A673 (cell line): ENCODE measurements at regions not wholly inside any gene's neighbourhood (a gene's known extent, or its start where the extent isn't known, plus 50 kb on each side); places are given as distances from the start of the nearest gene placed in this dataset.
"Not testable (repeated sequence)": the region's sequence is repeated elsewhere in the genome, so short reads cannot be mapped to it uniquely, and the experiment has no call there.

ENCODE experiments used
- BruUV-seq: library from RNA; stranded (reverse); fragments of 400-500 nt; replicated peaks from 2 replicates; lab custom pipeline; 2021; lab: Mats Ljungman, UMichigan
- CTCF ChIA-PET: fragments of 300-600 bp; sonication (Branson Sonifier 250); formaldehyde crosslinking; loops from one replicate; lab custom pipeline; 2022; ENCODE audit warnings: antibody characterized with exemption; lab: Charles Lee
- POLR2A ChIA-PET: fragments of 300-600 bp; sonication (Branson Sonifier 250); formaldehyde crosslinking; loops from one replicate; lab custom pipeline; 2022; ENCODE audit warnings: antibody characterized with exemption; ENCODE audit not compliant: low non-redundant PET; lab: Charles Lee
- DNase-seq: peaks from one replicate; pipeline ENCODE4 v3.0.0-alpha.2; 2015; ENCODE audit warnings: low spot score
- H3K27ac ChIP-seq: fragments of 200-600 bp; sonication (generic); 2 replicates; pipeline ENCODE4 v1.5.1; 2016; ENCODE audit warnings: mixed run types, low read depth, mild to moderate bottlenecking, mixed read lengths, antibody characterized with exemption, low read length; ENCODE audit not compliant: poor library complexity, severe bottlenecking
- H3K27me3 ChIP-seq: fragments of 200-600 bp; sonication (generic); replicated peaks from 2 replicates; pipeline ENCODE4 v1.6.1; 2017; ENCODE audit warnings: mixed run types, low read depth, mild to moderate bottlenecking, mixed read lengths, antibody characterized with exemption, low read length; ENCODE audit not compliant: insufficient read depth, poor library complexity
- H3K36me3 ChIP-seq: fragments of 200-600 bp; sonication (generic); 2 replicates; pipeline ENCODE4 v1.6.1; 2016; ENCODE audit warnings: mixed run types, mild to moderate bottlenecking, mixed read lengths, antibody characterized with exemption, low read length; ENCODE audit not compliant: insufficient read depth, poor library complexity, severe bottlenecking
- H3K4me1 ChIP-seq: fragments of 200-600 bp; sonication (generic); 2 replicates; pipeline ENCODE4 v1.6.1; 2017; ENCODE audit warnings: mixed run types, mild to moderate bottlenecking, mixed read lengths, antibody characterized with exemption, low read length; ENCODE audit not compliant: insufficient read depth, poor library complexity, severe bottlenecking
- H3K4me3 ChIP-seq: fragments of 200-600 bp; sonication (generic); 2 replicates; pipeline ENCODE4 v1.5.1; 2016; ENCODE audit warnings: low read depth, mixed run types, mild to moderate bottlenecking, mixed read lengths, low read length; ENCODE audit not compliant: poor library complexity, severe bottlenecking
- H3K9me3 ChIP-seq: fragments of 200-600 bp; sonication (generic); 2 replicates; pipeline ENCODE4 v1.6.1; 2016; ENCODE audit warnings: mixed run types, low read depth, mild to moderate bottlenecking, mixed read lengths, antibody characterized with exemption, low read length; ENCODE audit not compliant: poor library complexity, severe bottlenecking
- EZH2 ChIP-seq: fragments of 200-600 bp; sonication (generic); IDR thresholded peaks from 2 replicates; pipeline ENCODE4 v1.6.1; 2017; ENCODE audit warnings: borderline replicate concordance, low read depth, mild to moderate bottlenecking, mixed read lengths, antibody characterized with exemption, low read length; ENCODE audit not compliant: poor library complexity, severe bottlenecking
- intact Hi-C: fragments of 100-400 bp; cut with micrococcal nuclease; formaldehyde crosslinking; loops from one replicate; pipeline ENCODE4 v1.10.0; 2022; ENCODE audit not compliant: unreplicated experiment
- TF ChIP-seq, protein P1 (sequence below): fragments of 300-800, 200-600 bp; sonication (generic); conservative IDR thresholded peaks from 2 replicates; pipeline ENCODE4 v1.5.1; 2017; ENCODE audit warnings: low read depth, mild to moderate bottlenecking, antibody characterized with exemption, low read length, moderate library complexity, mixed read lengths

DNA sequence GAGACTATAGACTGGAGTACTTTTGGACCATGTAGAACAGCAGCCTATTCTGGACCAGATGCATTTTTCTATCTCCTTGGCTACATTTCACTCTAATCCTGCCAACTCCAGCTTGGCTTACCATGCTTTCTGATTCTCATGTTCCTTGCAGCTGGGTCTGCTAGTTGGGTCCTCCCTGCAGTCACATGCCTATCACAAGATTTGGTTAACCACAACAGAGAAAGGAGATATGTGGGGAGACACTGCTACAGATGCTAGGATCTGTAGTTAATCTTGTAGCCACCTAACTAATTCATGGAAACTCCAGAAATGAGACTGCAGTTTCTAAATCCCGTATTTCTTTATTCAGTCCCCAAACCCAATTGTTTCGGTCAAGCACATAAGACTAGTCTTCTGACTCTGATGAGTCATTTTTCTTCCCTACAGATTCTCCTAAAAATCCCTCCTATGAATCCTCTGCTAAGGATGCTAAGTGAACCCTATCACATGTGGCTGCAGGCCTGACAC is 410.6 kb downstream of the DAD1 start:
- H3K27ac ChIP-seq, result no peak overlapping the region
- no TSS peak for BruUV-seq
- H3K4me1 ChIP-seq, result no peaks in the 10 kb centered on the region
- TF ChIP-seq, protein P1, sequence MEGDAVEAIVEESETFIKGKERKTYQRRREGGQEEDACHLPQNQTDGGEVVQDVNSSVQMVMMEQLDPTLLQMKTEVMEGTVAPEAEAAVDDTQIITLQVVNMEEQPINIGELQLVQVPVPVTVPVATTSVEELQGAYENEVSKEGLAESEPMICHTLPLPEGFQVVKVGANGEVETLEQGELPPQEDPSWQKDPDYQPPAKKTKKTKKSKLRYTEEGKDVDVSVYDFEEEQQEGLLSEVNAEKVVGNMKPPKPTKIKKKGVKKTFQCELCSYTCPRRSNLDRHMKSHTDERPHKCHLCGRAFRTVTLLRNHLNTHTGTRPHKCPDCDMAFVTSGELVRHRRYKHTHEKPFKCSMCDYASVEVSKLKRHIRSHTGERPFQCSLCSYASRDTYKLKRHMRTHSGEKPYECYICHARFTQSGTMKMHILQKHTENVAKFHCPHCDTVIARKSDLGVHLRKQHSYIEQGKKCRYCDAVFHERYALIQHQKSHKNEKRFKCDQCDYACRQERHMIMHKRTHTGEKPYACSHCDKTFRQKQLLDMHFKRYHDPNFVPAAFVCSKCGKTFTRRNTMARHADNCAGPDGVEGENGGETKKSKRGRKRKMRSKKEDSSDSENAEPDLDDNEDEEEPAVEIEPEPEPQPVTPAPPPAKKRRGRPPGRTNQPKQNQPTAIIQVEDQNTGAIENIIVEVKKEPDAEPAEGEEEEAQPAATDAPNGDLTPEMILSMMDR, result no peak
- no peak for TF ChIP-seq EZH2
- intact Hi-C loops, result no loop called here
- POLR2A ChIA-PET, result no interaction called here
- no peaks in the 10 kb centered on the region for H3K9me3 ChIP-seq
- no peak for DNase-seq
- H3K4me3 ChIP-seq, result no peak overlapping the region
- CTCF ChIA-PET, result no interaction called here
- H3K36me3 ChIP-seq, result no peaks in the 10 kb centered on the region
- no peaks in the 10 kb centered on the region for H3K27me3 ChIP-seq

GRCh38 chr14:22177870-22178269 is 411.2 kb downstream of the DAD1 start:
- ChIA-PET POLR2A (no interaction called here), CTCF (no interaction called here)
- DNase-seq, result no peak
- TF ChIP-seq, protein P1, result no peak
- no peak for TF ChIP-seq EZH2
- no TSS peak for BruUV-seq
- Histone ChIP-seq H3K27me3 (no peaks in the 10 kb centered on the region), H3K9me3 (no peaks in the 10 kb centered on the region), H3K4me1 (no peaks in the 10 kb centered on the region), H3K36me3 (no peaks in the 10 kb centered on the region), H3K27ac (no peak overlapping the region), H3K4me3 (no peak overlapping the region)
- intact Hi-C loops, result no loop called here

DNA sequence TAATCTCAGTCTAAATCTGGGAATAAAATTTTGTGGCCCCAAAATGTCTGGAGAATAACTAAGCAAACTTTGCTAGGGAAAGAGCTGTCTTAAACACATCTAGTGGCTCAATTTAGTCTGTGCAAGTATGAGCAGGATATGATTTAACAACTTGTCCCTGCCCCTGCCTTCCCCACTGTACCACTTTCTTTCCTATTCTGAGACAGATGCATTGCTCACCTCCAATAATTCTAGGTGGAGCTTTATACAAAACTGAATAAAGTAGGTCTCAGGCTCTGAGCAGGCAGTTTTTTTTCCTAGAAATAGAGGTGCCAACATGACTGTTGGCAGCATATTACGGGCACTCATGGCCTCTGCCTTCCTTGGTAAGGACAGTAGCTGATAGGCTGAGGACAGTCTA is 412.1 kb downstream of the DAD1 start:
- ChIA-PET CTCF (no interaction called here), POLR2A (no interaction called here)
- TF ChIP-seq EZH2, result no peak
- TF ChIP-seq, protein P1, result no peak
- H3K4me3 ChIP-seq, result no peak overlapping the region
- no peaks in the 10 kb centered on the region for H3K9me3 ChIP-seq
- intact Hi-C loops, result no loop called here
- no peaks in the 10 kb centered on the region for H3K36me3 ChIP-seq
- H3K27ac ChIP-seq, result no peak overlapping the region
- H3K4me1 ChIP-seq, result no peaks in the 10 kb centered on the region
- no peak for DNase-seq
- BruUV-seq, result no TSS peak
- H3K27me3 ChIP-seq, result no peaks in the 10 kb centered on the region

DNA sequence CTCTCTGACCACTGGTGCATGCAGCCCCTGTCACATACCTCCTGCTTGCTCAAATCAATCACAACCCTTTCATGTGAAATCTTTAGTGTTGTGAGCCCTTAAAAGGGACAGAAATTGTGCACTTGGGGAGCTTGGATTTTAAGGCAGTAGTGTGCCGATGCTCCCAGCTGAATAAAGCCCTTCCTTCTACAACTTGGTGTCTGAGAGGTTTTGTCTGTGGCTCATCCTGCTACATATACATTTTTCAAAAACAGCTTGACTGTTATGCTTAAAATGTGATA is 413.8 kb downstream of the DAD1 start:
- intact Hi-C loops, H3K27me3 ChIP-seq, H3K4me3 ChIP-seq, H3K4me1 ChIP-seq, H3K27ac ChIP-seq, DNase-seq, H3K9me3 ChIP-seq, CTCF ChIA-PET, BruUV-seq, H3K36me3 ChIP-seq, POLR2A ChIA-PET: not testable (repeated sequence)
